ENCODE measurements at regions not wholly inside any gene's neighbourhood (a gene's known extent, or its start where the extent isn't known, plus 50 kb on each side); places are given as distances from the start of the nearest gene placed in this dataset.
A peak's percentile ranks its signal among the peaks of the same experiment; 100 is the strongest.

DNA sequence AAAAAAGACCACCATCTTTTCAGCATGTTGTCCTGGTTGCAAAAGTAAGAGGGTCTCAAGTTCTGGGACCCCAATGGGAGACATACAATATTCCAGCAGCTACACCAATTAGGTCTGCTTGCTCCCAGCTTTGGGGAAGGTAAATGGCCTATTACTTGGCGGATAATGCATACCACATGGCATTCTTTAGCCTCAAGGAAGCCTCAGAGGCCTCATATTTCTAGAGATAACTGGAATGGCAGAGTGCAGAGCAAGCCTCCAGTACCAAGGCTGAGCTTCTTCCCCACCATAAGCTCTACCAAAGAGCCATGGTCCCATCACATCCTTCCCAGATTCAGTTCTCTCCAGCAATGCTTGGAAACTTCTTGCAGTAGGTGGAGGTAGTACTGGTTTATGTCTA is 493.8 kb downstream of the SHQ1 start:
- DNase-seq: no peak

DNA sequence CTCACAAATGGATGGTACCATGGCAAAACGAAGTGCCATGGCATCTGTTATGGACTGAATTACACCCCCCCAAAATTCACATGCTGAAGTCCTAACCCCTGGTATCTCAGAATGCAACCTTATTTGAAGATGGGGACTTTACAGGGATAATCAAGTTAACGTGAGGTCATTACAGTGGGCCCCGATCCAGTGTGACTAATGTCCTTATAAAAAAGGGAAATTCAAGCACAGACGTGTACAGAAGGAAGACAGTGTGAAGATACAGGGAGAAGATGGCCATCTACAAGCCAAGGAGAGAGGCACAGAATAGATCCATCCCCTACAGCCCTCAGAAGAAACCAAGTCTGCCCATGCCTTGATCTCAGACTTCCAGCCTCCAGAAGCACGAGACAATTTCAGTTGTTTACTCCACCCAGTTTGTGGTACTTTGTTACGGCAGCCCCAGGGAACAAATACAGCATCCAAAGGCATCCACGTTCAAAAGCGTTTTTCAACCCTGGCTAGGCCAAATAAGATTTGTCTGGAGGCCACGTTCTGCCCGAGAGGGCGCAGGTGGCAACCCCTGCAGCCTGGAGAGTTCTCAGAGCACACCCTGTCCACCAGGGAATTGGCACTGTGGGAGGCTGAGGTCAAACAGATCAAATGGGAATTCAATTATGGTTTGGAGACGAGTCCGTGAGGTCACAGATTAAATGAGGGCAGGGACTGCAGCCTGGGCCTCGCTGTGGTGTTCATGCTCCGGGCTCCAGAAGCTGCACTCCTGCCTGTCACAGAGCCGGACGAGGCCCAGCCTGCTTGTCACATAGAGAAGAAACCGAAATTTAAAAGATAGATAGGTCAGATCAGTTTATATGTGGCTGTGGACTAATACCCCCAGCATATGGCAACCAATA is 494.8 kb downstream of the SHQ1 start:
- no peak for DNase-seq

DNA sequence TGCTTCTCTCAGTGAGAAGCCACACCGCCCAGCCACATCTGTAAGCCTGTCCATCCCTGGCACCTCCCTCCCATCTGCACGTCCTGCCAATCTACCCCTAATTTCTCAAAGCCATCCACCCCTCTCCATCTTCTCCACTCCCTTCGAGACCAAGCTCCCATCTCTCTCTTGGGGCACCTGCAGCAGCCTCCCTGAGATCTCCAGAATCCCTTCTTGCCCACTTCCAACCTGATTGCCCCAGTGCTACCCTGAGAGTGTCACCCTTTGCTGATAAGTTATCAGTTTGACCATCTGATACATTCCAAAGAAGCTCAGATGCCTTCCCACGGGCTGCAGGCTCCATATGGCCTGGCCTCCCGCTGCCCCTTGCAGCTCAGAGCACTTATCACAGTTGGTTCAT is 496.1 kb downstream of the SHQ1 start:
- no peak for DNase-seq

DNA sequence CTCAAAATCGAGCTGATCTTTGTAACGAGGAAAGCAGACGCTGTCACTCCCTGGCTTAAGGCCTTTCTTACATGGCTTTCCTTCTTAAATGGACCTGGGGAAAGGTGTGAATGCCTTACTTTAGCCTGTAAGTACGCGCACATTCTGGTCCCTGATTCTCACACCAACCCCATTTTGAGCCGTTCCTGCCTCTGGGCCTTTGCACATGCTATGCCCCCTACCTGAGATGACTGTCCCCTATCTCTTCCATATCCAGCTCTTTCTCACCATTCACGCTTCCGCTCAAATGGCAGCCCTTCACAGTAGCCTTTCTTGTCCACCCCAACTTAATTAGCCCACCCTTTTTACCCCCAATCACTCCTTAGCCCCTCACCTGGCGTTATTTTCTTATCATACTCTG is 496.7 kb downstream of the SHQ1 start:
- peak in 1 of 2 experiments; percentile 7 for DNase-seq

DNA sequence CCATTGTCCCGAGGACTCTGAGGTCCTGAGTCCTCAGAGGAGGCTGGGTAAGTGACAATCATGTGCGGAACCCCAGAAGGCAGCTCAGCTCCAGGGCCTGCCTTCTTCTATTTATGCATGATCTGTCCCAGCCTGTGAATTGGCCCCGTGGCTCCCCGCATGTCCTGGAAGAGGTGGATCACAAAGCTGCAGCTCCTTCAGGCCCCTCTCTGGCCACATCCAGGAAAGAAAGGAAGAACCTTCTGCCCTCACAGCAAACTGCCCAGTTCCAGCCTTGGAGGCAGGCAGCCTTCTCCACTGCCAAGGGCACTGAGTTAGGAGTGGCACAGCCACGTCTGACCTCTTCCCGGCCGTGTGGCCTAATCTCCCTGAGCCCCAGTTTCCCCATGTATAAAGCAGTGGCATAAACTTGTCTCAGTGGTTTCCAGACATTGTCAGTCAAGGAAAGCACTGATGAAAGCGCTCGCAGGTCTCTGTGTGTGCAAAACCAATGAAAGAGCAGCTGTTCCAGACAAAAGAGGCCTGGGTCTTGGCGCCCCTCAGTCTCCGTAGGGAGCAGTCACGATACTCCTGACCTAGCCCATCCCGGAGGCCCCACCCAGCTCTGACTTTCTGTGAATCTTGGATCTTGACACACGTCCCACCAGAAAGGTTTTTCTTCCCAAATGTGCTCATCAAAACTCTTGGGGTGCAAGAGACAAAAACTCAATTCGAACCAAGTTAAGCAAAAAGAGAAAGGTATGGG is 497.3 kb downstream of the SHQ1 start:
- no peak for DNase-seq

DNA sequence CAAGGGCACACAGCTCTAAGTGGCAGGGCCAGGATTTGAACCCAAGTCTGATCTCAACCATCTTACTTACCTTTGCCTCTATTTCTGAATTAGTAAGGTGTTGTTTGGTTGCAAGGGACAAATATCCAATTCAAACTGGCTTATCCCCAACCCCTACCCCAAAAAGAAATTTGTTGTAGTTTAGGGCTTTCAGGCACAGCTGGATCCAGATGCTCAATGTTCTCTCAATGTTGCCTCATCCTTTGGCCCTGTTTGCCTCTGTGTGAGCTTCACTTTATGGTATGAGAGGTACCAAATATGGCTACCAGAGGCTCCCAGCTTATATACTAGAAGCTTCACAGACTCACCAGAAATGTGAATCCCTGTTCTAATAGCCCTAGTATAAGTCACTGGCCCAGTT is 499.9 kb downstream of the SHQ1 start:
- DNase-seq: no peak

DNA sequence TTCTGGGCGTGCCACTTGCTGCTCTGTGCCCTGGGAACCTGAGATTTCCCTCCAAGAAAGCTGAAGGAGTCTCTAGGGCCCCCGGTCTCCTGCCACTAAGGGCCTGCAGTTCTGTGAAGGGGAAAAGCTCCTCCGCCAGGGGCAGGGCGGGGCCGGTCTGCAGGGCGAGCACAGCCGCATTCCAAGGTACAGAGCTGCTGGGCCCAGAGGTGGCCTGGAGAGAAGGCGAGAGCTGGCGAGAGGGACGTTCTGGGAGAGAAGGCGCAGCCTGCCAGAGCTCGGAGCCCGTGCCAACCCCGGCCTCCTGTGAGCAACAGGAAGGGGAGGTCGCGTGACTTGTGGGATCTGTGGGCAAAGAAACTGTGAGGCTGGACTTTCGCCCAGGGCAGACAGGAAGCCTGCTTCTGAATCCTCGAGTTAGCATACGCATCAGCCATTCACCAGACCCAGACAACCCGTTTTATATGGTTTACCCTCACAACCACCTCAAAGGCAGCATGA is 500.4 kb downstream of the SHQ1 start:
- DNase-seq: peak; percentile 68 to 71

DNA sequence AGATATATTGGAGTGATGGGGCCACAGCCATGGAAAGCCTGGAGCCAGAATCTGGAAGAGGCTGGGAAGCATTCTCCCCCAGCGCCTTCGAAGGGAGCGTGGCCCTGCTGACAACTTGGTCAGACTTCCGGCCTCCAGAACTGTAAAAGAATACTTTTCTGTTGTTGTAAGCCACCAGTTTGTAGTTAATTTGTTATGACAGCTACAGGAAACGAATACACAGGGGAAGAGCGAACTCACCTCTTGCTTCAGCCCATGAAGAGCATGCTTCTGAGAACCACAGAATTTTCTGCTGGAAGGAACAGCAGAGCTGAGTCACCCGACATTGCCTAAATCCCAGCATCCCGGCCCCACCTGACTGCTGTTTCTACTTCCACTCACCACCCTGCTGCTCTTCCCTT is 501.7 kb downstream of the SHQ1 start:
- no peak for DNase-seq

DNA sequence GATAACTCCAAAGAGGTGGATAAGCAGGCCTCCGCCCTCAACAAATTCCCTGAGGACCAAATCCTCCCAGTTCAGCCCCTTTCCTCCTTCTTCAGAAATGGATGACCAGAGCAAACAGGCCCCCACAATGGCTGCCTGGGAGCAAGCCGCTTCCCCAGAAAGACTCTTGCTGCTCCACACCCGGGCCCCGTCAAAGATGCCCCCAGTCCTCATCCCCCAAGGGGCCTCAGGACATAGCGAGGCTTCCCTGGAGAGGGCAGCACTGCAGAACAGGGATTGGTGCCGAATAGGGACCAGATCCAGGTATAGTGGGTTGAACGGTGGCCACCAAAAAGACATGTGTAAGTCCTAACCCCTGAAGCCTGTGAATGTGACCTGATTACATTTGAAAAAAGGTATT is 502.3 kb downstream of the SHQ1 start:
- DNase-seq: no peak

DNA sequence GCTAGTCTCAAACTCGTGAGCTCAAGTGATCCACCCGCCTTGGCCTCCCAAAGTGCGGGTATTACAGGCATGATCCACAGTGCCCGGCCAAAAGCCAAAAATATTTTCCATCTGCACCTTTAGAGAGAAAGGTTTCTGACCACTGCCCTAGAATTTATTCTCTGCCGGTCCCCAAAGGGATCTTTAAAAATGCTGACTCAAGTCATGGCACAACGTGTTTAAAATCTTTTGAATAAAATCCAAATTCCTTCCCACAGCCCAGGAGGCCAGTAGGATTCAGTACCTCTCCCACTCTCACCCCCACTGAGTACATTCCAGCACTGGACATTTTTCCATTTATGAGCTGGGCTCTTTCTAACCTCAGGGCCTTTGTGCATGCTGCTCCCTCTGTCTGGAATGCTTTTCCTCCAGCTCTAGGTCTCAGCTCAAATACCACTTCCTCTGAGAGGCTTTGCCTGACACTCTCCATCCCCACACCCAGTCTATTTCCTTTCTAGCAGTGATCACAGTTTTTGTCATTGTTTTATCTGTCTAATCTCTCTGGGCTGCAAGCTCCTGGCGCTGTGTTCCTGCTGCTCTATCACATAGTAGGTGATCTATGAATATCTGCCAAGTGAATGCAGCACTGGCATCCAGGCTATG is 502.9 kb downstream of the SHQ1 start:
- no peak for DNase-seq

DNA sequence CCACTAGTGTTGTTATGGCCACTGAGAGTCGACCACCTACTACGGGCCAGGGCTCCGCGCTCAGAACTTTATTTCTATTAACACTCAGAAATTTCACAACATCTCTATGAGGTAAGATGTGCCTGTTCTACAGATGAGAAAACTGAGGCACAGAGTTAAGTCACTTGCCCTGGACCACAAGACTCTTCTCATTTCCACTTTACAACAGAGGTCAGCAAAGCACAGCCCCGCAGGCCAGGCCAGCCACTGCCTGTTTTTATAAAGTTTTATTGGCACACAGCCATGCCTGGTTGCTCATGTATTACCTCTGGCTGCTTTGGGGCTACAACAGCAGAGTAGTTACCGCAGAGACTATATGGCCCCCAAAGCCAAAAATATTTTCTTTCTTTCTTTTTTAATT is 503.6 kb downstream of the SHQ1 start:
- DNase-seq: no peak

DNA sequence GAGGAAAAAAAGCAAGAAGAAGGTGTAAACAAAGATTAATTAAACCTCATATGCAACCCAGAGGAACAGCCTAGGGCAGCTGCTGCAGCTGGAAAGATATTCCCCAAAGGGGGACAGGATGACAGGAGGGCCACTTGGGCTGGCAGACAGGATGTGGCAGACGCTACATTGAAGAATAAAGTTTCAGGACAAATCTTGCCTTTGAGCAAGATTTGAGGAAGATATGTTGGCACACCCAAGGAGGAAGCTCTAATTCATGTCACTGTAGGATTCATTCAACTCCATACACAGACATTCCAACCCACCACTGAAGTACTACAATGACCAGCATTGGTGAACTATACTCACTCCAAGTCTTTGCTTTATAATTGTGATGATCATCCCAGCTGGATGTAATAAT is 504.0 kb downstream of the SHQ1 start:
- no peak for DNase-seq

DNA sequence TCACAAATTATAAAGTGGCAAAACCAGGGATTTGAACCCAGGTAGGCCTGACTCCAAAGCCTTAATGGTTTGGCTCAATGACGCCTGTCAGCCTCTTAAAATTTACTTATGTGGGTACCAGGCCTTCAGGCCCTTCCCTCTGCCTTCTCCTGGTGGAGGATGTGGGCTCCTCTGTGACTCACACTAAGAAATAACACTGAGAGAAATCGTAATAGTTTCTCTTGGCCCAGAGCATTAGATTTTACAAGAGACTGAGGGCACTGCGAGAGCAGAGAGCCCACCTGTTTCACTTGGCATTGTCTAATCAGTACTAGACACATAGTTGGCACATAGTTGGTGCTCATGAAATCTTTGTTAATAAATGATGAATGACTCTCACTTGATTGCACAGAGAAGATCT is 505.2 kb downstream of the SHQ1 start:
- peak; percentile 46 to 50 for DNase-seq

DNA sequence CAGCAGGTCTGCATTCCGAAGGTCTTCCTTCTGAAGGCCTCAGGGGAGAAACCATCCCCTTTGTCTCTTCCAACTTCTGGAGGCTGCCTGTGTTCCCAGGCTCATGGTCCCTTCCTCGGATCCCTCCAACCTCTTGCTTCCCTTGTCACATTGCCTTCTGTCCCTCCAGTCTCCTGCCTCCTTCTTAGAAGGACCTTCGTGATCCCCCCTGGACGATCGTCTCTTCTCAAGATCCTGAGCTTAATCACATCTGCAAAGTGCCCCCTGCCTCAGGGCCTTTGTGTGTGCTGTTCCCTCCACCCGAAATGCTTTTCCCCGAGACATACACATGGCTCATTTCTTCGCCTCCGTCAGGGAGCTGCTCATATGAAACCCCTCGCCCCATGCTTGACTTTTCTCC is 505.8 kb downstream of the SHQ1 start:
- no peak for DNase-seq

DNA sequence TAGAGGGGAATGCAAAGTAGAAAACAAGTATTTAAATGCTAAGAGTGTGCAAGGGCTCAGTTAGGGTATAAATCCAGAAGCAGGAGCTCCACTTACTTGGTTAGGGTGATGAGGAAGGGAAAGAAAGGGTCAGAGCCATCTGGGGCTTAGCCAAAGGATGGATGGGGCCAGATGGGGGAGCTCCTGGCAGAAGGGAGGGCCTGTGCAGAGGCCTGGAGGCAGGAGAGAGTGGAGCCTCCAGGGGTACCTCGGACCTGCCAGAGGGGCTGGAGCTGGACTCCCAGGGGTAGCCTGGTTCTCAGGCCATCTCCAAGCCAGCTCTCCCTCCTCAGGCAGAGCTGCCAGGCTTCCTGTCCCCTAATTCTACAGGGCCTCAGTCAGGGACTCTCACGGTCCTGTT is 506.3 kb downstream of the SHQ1 start:
- no peak for DNase-seq

DNA sequence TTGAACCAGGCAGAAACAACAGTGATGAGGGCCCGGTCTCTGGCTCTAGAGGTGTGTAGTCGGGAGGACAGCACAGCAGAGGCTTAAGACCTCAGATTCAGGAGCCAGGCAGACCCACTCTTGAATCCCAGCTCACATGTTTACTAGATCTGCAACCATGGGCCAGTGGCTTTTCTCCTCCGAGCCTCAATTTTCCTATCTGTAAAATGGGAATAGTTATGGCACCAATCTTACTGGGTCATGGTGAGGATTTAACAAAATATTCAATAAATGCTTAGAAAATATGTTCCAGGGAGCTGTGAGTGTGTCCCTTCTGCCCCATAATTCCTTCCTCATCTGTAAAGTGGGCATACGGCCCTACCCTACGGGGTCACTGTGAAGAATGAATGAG is 506.9 kb downstream of the SHQ1 start:
- DNase-seq: no peak

DNA sequence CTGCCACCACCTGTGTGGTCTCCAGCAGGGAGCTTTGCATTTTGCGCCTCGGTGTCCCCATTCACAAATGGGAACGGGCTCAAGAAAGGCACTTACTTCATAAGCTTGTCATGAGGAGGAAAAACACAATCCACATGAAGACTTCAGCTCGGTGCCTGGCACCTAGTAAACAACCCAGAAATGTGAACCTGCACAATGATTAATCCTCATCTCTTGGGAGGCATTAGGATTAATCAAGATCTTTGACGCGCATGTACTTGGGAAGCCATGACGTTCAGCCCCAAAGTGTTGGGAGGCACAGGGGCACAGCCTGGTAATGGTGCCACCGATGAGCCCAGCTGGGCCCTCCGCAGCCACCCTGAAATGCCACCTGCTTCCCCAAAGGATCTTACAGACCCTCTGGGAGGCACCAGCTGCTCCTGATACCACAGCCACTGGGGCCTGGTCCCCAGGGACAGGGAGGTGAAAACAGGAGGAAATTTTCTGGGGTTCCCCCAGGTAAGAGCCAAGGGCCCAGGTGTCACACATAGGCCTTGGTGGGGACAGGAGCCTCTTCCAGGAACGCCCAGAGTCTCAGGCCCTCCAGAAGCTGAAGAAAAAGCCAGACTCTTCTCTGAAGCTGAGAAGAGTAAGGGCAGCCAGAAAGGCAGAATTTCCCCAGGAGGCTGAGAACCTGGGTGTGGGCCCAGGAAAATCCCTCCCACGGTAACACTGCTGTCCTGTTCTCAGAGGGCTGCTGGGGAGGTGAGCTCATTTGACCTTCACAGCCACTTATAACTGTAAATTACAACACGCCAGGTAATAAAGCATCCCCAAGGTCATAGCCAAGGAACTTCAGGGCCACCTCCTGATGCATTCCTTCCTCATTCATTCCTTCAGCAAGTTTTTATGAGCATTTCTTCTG is 507.5 kb downstream of the SHQ1 start:
- no peak for DNase-seq

DNA sequence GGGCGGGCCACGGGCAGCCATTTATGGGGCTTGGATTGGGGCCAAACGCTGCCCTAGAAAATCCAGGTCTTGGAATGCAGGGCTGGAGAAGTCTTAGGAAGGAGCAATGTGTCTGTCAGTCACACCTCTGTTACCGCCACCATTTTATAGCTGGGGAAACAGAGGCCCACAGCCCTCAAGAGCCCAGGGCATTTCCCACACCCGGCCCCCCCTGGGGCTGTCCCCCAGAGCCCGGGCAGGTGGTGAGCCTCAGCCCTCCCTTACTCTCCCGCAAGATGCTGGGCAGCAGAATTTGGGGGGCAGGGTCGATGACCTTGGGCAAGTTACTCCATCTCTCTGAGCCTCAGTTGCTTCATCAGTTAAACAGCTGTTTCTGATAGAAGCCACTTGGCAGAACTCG is 508.2 kb downstream of the SHQ1 start:
- no peak for DNase-seq

DNA sequence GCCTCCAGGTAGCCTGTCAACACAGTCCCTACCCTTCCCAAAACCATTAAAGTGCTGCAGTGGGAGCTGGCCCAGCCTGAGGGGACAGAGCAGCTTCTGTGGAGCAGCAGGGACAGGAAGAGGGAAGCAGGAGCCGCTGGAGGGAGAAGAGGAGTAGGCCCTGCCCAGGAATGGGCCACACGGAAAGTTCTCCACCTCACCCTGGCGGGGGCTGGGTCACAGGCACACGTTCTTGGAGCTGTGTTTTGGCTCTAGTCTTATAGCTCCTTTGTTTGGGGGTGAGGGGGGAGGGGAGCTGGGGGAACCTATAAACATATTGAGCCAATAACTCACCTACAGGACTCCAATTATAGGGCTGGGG is 508.6 kb downstream of the SHQ1 start:
- DNase-seq: no peak

DNA sequence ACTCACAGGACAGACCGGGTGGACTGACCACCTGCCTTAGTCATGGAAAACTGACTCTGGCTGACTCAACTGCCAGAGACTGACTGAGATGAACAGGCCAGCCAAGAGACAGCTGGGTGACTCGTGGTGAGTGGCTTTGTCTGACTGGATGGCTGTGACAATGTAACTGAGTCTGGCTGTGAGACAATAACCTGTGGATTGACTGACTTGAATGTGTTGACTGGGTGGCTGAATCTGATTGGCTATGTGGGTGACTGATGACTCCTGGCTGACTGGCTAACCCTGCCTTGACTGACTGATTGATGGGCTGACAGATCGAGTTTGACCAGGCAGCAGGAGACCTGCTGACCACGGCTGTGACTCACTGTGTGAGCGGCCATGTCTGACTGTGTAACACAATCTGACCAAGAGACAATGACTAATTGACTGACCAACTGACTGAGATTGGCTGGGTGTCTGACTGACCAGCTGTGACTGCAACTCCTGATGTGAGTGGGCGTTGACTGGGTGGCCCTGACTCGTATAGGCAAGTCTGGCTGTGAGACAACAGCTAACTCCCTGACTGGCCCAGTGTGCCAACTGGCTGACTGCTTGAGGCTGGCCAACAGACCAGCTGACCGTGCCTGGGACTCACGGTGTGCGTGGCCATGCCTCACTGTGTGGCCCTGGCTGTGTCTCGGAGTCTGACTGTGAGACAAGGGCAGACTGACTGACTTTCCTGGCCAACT is 509.1 kb downstream of the SHQ1 start:
- no peak for DNase-seq

DNA sequence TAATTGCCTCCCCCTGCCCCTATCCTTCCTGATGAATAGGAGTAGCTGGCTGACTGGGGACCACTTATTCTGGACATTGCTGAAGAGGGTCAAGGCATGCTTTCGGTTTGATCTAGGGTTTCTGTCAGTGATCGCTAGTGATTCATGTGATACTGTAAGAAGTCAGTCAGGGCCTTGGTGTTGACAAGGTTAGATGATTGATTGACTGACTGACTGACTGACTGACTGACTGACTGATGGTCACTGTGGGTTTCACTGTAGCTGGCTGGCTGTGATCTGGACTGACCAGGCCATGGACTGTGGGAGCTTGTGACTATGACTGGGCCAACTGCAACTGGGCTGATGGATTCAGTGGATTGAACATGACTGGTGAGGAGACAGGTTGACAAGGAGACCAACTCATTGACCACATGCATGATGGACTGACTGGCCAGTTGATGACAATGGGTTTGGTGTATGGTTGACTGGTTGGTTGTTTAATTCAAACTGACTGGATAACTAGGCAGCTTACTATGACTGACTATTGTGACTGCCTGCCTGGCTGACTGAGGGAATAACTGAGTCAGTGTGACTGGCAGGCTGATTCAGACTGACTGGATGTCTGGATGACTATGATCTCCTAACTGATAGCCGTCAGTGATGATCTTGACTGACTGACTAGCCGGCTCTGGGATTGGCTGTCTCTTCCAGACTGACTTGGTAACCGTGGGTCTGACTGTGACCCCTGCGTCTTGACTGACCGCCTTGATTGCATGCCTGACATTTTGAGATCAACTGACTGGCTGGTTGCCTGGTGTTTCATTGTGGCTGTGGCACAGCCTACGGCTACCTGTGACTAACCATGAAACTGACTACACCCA is 509.9 kb downstream of the SHQ1 start:
- peak; percentile 81 to 87 for DNase-seq

Data from activated T-cell treated with anti-CD3 and anti-CD28 coated beads, Interleukin-2, amount 50 U/mL, for 48 hours (primary cell).